HFFc6 (cell line): ENCODE measurements at regions not wholly inside any gene's neighbourhood (a gene's known extent, or its start where the extent isn't known, plus 50 kb on each side); places are given as distances from the start of the nearest gene placed in this dataset.

Experiments used
- DNase-seq: peaks from one replicate; pipeline ENCODE4 v3.0.0-alpha.2; 2018
- H3K27ac Mint-ChIP-seq: 2 replicates; pipeline ENCODE4 v1.8.0; 2020; ENCODE audit warnings: mild to moderate bottlenecking, mixed read lengths
- H3K27me3 Mint-ChIP-seq: 2 replicates; pipeline ENCODE4 v1.8.0; 2021; ENCODE audit warnings: mild to moderate bottlenecking, moderate library complexity, mixed read lengths; ENCODE audit not compliant: insufficient read depth
- H3K36me3 Mint-ChIP-seq: 2 replicates; pipeline ENCODE4 v1.8.0; 2021; ENCODE audit warnings: low read depth, mixed read lengths
- H3K4me1 Mint-ChIP-seq: 2 replicates; pipeline ENCODE4 v1.8.0; 2020; ENCODE audit warnings: low read depth, mixed read lengths
- H3K4me3 Mint-ChIP-seq: 2 replicates; pipeline ENCODE4 v1.8.0; 2020; ENCODE audit warnings: mild to moderate bottlenecking, moderate library complexity, mixed read lengths
- H3K9me3 Mint-ChIP-seq: 2 replicates; pipeline ENCODE4 v1.8.0; 2020; ENCODE audit warnings: mild to moderate bottlenecking, mixed read lengths
- CTCF ChIP-seq: fragments of 200-600 bp; sonication (generic); IDR thresholded peaks from 2 replicates; pipeline ENCODE4 v1.5.0; 2021; ENCODE audit warnings: antibody characterized with exemption, mild to moderate bottlenecking

GRCh38 chr11:34758262-34758661 is 137.4 kb downstream of the EHF start:
- peaks cover 29% of the 10 kb centered on the region for H3K27me3 Mint-ChIP-seq
- H3K9me3 Mint-ChIP-seq = no peaks in the 10 kb centered on the region; the same call in 1 of the 2 replicates
- H3K36me3 Mint-ChIP-seq = no peaks in the 10 kb centered on the region
- H3K4me3 Mint-ChIP-seq = no peak overlapping the region
- no peaks in the 10 kb centered on the region for H3K4me1 Mint-ChIP-seq
- no peak for TF ChIP-seq CTCF
- DNase-seq = no peak
- H3K27ac Mint-ChIP-seq = no peak overlapping the region

- H3K36me3 Mint-ChIP-seq = no peaks in the 10 kb centered on the region
- no peak for TF ChIP-seq CTCF
- peaks cover 28% of the 10 kb centered on the region for H3K27me3 Mint-ChIP-seq
- H3K4me1 Mint-ChIP-seq = no peaks in the 10 kb centered on the region
- H3K9me3 Mint-ChIP-seq = no peaks in the 10 kb centered on the region
- DNase-seq = no peak
- H3K4me3 Mint-ChIP-seq = no peak overlapping the region
- no peak overlapping the region for H3K27ac Mint-ChIP-seq
Measured at GRCh38 chr11:34757026-34757451, 136.1 kb downstream of the EHF start.

- peaks cover 27% of the 10 kb centered on the region for H3K27me3 Mint-ChIP-seq
- H3K4me3 Mint-ChIP-seq = no peak overlapping the region
- H3K4me1 Mint-ChIP-seq = no peaks in the 10 kb centered on the region
- no peak overlapping the region for H3K27ac Mint-ChIP-seq
- H3K9me3 Mint-ChIP-seq = no peaks in the 10 kb centered on the region
- no peaks in the 10 kb centered on the region for H3K36me3 Mint-ChIP-seq
- TF ChIP-seq CTCF = no peak
- no peak for DNase-seq
Measured at GRCh38 chr11:34756591-34756990, 135.7 kb downstream of the EHF start.

- no peak overlapping the region for H3K4me3 Mint-ChIP-seq
- H3K27me3 Mint-ChIP-seq = peaks cover 33% of the 10 kb centered on the region
- no peaks in the 10 kb centered on the region for H3K36me3 Mint-ChIP-seq
- no peak for DNase-seq
- no peak for TF ChIP-seq CTCF
- no peaks in the 10 kb centered on the region for H3K9me3 Mint-ChIP-seq
- peaks cover under 1% of the 10 kb centered on the region for H3K4me1 Mint-ChIP-seq
- no peak overlapping the region for H3K27ac Mint-ChIP-seq
Measured at GRCh38 chr11:34755671-34756070, 134.8 kb downstream of the EHF start.

- H3K4me3 Mint-ChIP-seq = no peak overlapping the region
- no peaks in the 10 kb centered on the region for H3K9me3 Mint-ChIP-seq
- no peaks in the 10 kb centered on the region for H3K36me3 Mint-ChIP-seq
- TF ChIP-seq CTCF = no peak
- no peak for DNase-seq
- H3K4me1 Mint-ChIP-seq = peaks cover 10% of the 10 kb centered on the region
- H3K27ac Mint-ChIP-seq = no peak overlapping the region
- peaks cover 36% of the 10 kb centered on the region for H3K27me3 Mint-ChIP-seq
Measured at GRCh38 chr11:34754171-34754823, 133.4 kb downstream of the EHF start.
